A549 (cell line): ENCODE measurements at regions not wholly inside any gene's neighbourhood (a gene's known extent, or its start where the extent isn't known, plus 50 kb on each side); places are given as distances from the start of the nearest gene placed in this dataset.

Experiments
- ATAC-seq, 2 experiments: fragments of 200-7000 bp in 1 of 2; fragments of >200 bp in 1 of 2; cut with Nextera tagmentation in 1 of 2; cut with Tn5 transposase in 1 of 2; 3 replicates each; pipeline versions ENCODE4 v1.8.0 to v1.9.1; 2018 to 2020; ENCODE audit warnings: mild to moderate bottlenecking in 1 of 2, moderate library complexity in 1 of 2
- CTCF ChIA-PET: fragments of 300-600 bp; sonication (Branson Sonifier 250); formaldehyde crosslinking; extraction: SDS; loops from one replicate; lab custom pipeline; 2021; ENCODE audit warnings: antibody characterized with exemption, inconsistent platforms; lab: Yijun Ruan, JAX
- POLR2A ChIA-PET: fragments of 350-600 bp; formaldehyde crosslinking; extraction: SDS; loops from one replicate; lab custom pipeline; 2021; ENCODE audit warnings: antibody characterized with exemption, inconsistent platforms; lab: Yijun Ruan, JAX
- DNase-seq, 2 experiments: peaks; one replicate each; pipeline versions ENCODE4 v3.0.0 to v3.0.0-alpha.2; 2011 to 2016; ENCODE audit warnings: low read depth in 1 of 2, low spot score in 1 of 2
- FAIRE-seq: peaks from 2 replicates; lab custom pipeline; 2011; peaks lifted over from hg19 to GRCh38; lab: Jason Lieb, UNC
- H3K27ac ChIP-seq, 2 experiments: fragments of >200 bp; sonication (Bioruptor Twin); formaldehyde crosslinking; 3 replicates each; pipeline ENCODE4 v1.5.1; 2016 to 2017
- H3K4me1 ChIP-seq: fragments of >200 bp; sonication (Bioruptor Twin); formaldehyde crosslinking; 3 replicates; pipeline ENCODE4 v1.6.1; 2016
- H3K4me2 ChIP-seq: fragments of >200 bp; sonication (Bioruptor Twin); formaldehyde crosslinking; 3 replicates; pipeline ENCODE4 v1.6.1; 2016
- H3K4me3 ChIP-seq: fragments of >200 bp; sonication (Bioruptor Twin); formaldehyde crosslinking; 3 replicates; pipeline ENCODE4 v1.5.1; 2016
- H3K9me3 ChIP-seq: fragments of >200 bp; sonication (Bioruptor Twin); formaldehyde crosslinking; 3 replicates; pipeline ENCODE4 v1.6.1; 2016
- CHD2 ChIP-seq: fragments of 150-350 bp; IDR thresholded peaks from 2 replicates; pipeline ENCODE4 v1.6.1; 2014; ENCODE audit warnings: low read length; ENCODE audit not compliant: partially characterized antibody
- EHF ChIP-seq: fragments of 250-450 bp; sonication (Bioruptor Pico); IDR thresholded peaks from 2 replicates; pipeline ENCODE4 v1.5.0; 2020; ENCODE audit warnings: mild to moderate bottlenecking
- EHMT2 ChIP-seq: fragments of 200-600 bp; sonication (generic); IDR thresholded peaks from 2 replicates; pipeline ENCODE4 v1.6.1; 2016; ENCODE audit warnings: antibody characterized with exemption, low read depth, mild to moderate bottlenecking, moderate library complexity
- EP300 ChIP-seq, 2 experiments: fragments of >200 bp; sonication (Bioruptor Twin); formaldehyde crosslinking; IDR thresholded peaks; 2 replicates in 1 of 2; 3 replicates in 1 of 2; pipeline ENCODE4 v1.6.1; 2016 to 2017
- HEYL ChIP-seq: fragments of 250-450 bp; sonication (Bioruptor Pico); IDR thresholded peaks from 2 replicates; pipeline ENCODE4 v1.8.0; 2021; ENCODE audit warnings: mild to moderate bottlenecking, moderate library complexity
- HOXB13 ChIP-seq: fragments of 250-450 bp; sonication (Bioruptor Pico); IDR thresholded peaks from 2 replicates; pipeline ENCODE4 v1.5.0; 2020; ENCODE audit warnings: low read depth, mild to moderate bottlenecking, moderate library complexity
- HOXB5 ChIP-seq: fragments of 250-450 bp; sonication (Bioruptor Pico); IDR thresholded peaks from 2 replicates; pipeline ENCODE4 v1.5.0; 2020; ENCODE audit warnings: mild to moderate bottlenecking, moderate library complexity
- JUN ChIP-seq, 2 experiments: fragments of >200 bp; sonication (Bioruptor Twin); formaldehyde crosslinking; IDR thresholded peaks; 2 replicates in 1 of 2; 3 replicates in 1 of 2; pipeline ENCODE4 v1.6.1; 2016 to 2017
- MAZ ChIP-seq: fragments of 150-350 bp; IDR thresholded peaks from 2 replicates; pipeline ENCODE4 v1.6.1; 2014; ENCODE audit warnings: antibody characterized with exemption, low read depth, low read length, borderline replicate concordance
- MYC ChIP-seq: IDR thresholded peaks from 2 replicates; pipeline ENCODE4 v1.6.1; 2012; ENCODE audit warnings: mild to moderate bottlenecking, inconsistent platforms, low read length, improper control_type of control experiment, borderline replicate concordance
- NR3C1 ChIP-seq: fragments of >200 bp; sonication (Bioruptor Twin); formaldehyde crosslinking; IDR thresholded peaks from 3 replicates; pipeline ENCODE4 v1.6.1; 2017
- POLR2AphosphoS2 ChIP-seq: conservative IDR thresholded peaks from 2 replicates; pipeline ENCODE4 v1.6.1; 2012; ENCODE audit warnings: low read length, improper control_type of control experiment, inconsistent platforms
- RARB ChIP-seq: fragments of 250-450 bp; sonication (Bioruptor Pico); IDR thresholded peaks from 2 replicates; pipeline ENCODE4 v1.8.0; 2021; ENCODE audit warnings: mild to moderate bottlenecking, moderate library complexity
- RFX5 ChIP-seq: fragments of 450-650 bp; IDR thresholded peaks from 2 replicates; pipeline ENCODE4 v1.7.1; 2014; ENCODE audit warnings: antibody characterized with exemption, mild to moderate bottlenecking, moderate library complexity
- SMC3 ChIP-seq: fragments of >200 bp; sonication (Bioruptor Twin); formaldehyde crosslinking; IDR thresholded peaks from 3 replicates; pipeline ENCODE4 v1.6.1; 2018; ENCODE audit warnings: inconsistent platforms
- SREBF2 ChIP-seq: fragments of 450-650 bp; IDR thresholded peaks from 2 replicates; pipeline ENCODE4 v1.6.1; 2014; ENCODE audit warnings: mild to moderate bottlenecking, moderate library complexity
- TFCP2L1 ChIP-seq: fragments of 250-450 bp; sonication (Bioruptor Pico); IDR thresholded peaks from 2 replicates; pipeline ENCODE4 v1.5.0; 2021; ENCODE audit warnings: mild to moderate bottlenecking
- TP53 ChIP-seq: fragments of 250-450 bp; sonication (Bioruptor Pico); IDR thresholded peaks from 2 replicates; pipeline ENCODE4 v1.5.0; 2021; ENCODE audit warnings: mild to moderate bottlenecking, moderate library complexity
- ZFP36 ChIP-seq: fragments of 450-650 bp; IDR thresholded peaks from 2 replicates; pipeline ENCODE4 v1.6.1; 2014; ENCODE audit warnings: borderline replicate concordance; ENCODE audit not compliant: partially characterized antibody
- WGBS: methylation state at CpG from one replicate; pipeline ENCODE4 v1.1.6; 2017; ENCODE audit errors: missing lambda C conversion rate; 5-methylcytosine and 5-hydroxymethylcytosine counted together
- TF ChIP-seq, protein P1 (sequence below): fragments of 250-450 bp; sonication (Bioruptor Pico); IDR thresholded peaks from 2 replicates; pipeline ENCODE4 v1.5.0; 2020; ENCODE audit warnings: low read depth, mild to moderate bottlenecking, moderate library complexity
- TF ChIP-seq, protein P2 (sequence below): fragments of 150-350 bp; IDR thresholded peaks from 2 replicates; pipeline ENCODE4 v1.6.1; 2014; ENCODE audit warnings: low read depth, mild to moderate bottlenecking, low read length
- TF ChIP-seq, protein P3 (sequence below): fragments of >200 bp; sonication (Bioruptor Twin); formaldehyde crosslinking; IDR thresholded peaks from 3 replicates; pipeline ENCODE4 v1.5.1; 2016
- TF ChIP-seq, protein P4 (sequence below): fragments of 450-650 bp; IDR thresholded peaks from 2 replicates; pipeline ENCODE4 v1.6.1; 2014; ENCODE audit warnings: antibody characterized with exemption
- TF ChIP-seq, protein P5 (sequence below): IDR thresholded peaks from 2 replicates; pipeline ENCODE4 v1.6.1; 2012

DNA sequence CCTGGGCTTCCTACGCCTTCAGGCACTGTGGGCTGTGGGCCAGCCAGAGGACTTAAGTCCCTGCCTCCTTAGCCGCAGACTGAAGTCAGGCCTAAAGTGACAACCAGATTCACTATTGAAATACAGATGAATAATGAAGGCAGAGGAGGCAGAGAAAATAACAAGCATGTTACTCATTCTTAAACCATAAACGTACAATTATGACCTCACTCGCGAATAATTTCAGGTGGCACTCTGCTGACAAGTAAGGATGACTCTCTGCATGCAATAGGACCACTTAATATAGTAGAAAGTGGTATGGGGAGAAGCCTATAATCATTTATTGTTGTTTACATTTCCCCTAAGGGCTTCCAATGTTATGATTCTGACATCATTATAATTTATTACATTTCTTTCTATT is 409.2 kb upstream of the FGF13 start:
- Histone ChIP-seq H3K4me1 (no peaks in the 10 kb centered on the region), H3K4me2 (no peak overlapping the region), H3K27ac (no peak overlapping the region), H3K9me3 (no peaks in the 10 kb centered on the region), H3K4me3 (no peak overlapping the region)
- no peak for TF ChIP-seq RFX5
- TF ChIP-seq ZFP36: no peak
- no peak for TF ChIP-seq RARB (CRISPR knock-in tag)
- TF ChIP-seq TP53: no peak
- no peak for TF ChIP-seq MYC
- no peak for TF ChIP-seq HOXB13
- TF ChIP-seq CHD2: no peak
- TF ChIP-seq MAZ: no peak
- ATAC-seq (no peak), DNase-seq (no peak), FAIRE-seq (no peak)
- ChIA-PET POLR2A (no interaction called here), CTCF (no interaction called here)
- WGBS: 14% methylated on average over 5 of the region's 5 CpGs

DNA sequence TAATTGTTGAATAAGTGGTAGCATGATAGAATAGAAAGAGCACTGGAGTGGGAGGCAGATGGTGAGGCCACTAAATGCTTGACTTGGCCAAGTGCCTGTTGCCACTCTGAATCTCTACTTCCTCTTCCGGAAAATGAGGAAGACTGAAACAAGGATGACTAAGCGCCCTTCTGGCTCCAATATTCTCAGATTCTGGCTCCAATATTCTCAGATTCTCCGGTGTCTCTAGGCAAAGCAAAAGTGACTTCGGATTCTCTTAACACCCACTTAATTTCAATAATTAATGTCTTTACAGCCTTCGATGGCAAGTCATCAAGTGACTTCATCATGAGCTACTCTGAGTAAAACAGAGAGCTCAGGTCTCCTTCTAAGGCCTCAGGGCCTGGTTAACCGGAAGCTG is 402.2 kb upstream of the FGF13 start:
- TF ChIP-seq NR3C1 (no peak), POLR2AphosphoS2 (no peak), EHF (CRISPR knock-in tag) (no peak), JUN (IDR thresholded peaks at IDR 0.05) (no peak), RARB (CRISPR knock-in tag) (no peak), HOXB5 (CRISPR knock-in tag) (no peak), SMC3 (no peak), CHD2 (no peak), TP53 (no peak), EP300 (IDR thresholded peaks at IDR 0.05) (no peak), EHMT2 (no peak), SREBF2 (no peak)
- TF ChIP-seq, protein P1, sequence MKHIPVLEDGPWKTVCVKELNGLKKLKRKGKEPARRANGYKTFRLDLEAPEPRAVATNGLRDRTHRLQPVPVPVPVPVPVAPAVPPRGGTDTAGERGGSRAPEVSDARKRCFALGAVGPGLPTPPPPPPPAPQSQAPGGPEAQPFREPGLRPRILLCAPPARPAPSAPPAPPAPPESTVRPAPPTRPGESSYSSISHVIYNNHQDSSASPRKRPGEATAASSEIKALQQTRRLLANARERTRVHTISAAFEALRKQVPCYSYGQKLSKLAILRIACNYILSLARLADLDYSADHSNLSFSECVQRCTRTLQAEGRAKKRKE (CRISPR knock-in tag): no peak
- TF ChIP-seq, protein P2, sequence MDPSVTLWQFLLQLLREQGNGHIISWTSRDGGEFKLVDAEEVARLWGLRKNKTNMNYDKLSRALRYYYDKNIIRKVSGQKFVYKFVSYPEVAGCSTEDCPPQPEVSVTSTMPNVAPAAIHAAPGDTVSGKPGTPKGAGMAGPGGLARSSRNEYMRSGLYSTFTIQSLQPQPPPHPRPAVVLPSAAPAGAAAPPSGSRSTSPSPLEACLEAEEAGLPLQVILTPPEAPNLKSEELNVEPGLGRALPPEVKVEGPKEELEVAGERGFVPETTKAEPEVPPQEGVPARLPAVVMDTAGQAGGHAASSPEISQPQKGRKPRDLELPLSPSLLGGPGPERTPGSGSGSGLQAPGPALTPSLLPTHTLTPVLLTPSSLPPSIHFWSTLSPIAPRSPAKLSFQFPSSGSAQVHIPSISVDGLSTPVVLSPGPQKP: no peak
- TF ChIP-seq, protein P3, sequence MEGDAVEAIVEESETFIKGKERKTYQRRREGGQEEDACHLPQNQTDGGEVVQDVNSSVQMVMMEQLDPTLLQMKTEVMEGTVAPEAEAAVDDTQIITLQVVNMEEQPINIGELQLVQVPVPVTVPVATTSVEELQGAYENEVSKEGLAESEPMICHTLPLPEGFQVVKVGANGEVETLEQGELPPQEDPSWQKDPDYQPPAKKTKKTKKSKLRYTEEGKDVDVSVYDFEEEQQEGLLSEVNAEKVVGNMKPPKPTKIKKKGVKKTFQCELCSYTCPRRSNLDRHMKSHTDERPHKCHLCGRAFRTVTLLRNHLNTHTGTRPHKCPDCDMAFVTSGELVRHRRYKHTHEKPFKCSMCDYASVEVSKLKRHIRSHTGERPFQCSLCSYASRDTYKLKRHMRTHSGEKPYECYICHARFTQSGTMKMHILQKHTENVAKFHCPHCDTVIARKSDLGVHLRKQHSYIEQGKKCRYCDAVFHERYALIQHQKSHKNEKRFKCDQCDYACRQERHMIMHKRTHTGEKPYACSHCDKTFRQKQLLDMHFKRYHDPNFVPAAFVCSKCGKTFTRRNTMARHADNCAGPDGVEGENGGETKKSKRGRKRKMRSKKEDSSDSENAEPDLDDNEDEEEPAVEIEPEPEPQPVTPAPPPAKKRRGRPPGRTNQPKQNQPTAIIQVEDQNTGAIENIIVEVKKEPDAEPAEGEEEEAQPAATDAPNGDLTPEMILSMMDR: no peak
- FAIRE-seq: no peak
- ChIA-PET POLR2A (no interaction called here), CTCF (interaction anchor here (0.6 to 0.8 kb wide), 2 partner anchors 228 to 340 kb away, joined by 3 to 4 read pairs; no protein-coding TSS in a partner anchor)
- no peak overlapping the region for H3K4me3 ChIP-seq
- H3K4me2 ChIP-seq: no peak overlapping the region
- WGBS: 23% methylated on average over 6 of the region's 6 CpGs
- ATAC-seq: no peak
- no peaks in the 10 kb centered on the region for H3K4me1 ChIP-seq
- no peak overlapping the region for H3K27ac ChIP-seq
- no peak for DNase-seq
- no peaks in the 10 kb centered on the region for H3K9me3 ChIP-seq

DNA sequence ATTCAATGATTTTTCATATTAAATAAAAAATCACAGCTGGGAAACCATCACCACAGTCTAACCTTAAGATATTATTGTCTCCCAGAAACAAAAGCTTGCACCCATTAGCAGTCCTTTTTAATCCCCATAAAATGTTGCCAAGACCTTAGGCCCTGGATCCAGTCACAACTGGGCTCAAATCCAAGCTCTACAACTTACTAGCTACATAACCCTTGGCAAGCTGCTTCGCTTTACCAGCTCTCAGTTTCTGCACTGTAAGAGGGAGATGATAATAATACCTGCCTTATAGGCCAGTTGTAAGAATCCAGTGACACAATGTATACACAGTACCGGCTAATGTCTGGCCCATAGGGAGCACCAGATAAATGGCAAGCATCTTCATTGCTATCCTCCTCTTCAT is 400.9 kb upstream of the FGF13 start:
- ChIA-PET POLR2A (no interaction called here), CTCF (no interaction called here)
- no peak for DNase-seq
- WGBS: 6% methylated on average over 2 of the region's 2 CpGs
- FAIRE-seq: no peak
- no peak overlapping the region for H3K4me2 ChIP-seq
- H3K4me3 ChIP-seq: no peak overlapping the region
- no peaks in the 10 kb centered on the region for H3K4me1 ChIP-seq
- no peaks in the 10 kb centered on the region for H3K9me3 ChIP-seq
- no peak for ATAC-seq
- H3K27ac ChIP-seq: no peak overlapping the region
- TF ChIP-seq TFCP2L1 (CRISPR knock-in tag) (no peak), CHD2 (no peak), RARB (CRISPR knock-in tag) (no peak), HEYL (CRISPR knock-in tag) (no peak), EHMT2 (no peak)
- TF ChIP-seq, protein P4, sequence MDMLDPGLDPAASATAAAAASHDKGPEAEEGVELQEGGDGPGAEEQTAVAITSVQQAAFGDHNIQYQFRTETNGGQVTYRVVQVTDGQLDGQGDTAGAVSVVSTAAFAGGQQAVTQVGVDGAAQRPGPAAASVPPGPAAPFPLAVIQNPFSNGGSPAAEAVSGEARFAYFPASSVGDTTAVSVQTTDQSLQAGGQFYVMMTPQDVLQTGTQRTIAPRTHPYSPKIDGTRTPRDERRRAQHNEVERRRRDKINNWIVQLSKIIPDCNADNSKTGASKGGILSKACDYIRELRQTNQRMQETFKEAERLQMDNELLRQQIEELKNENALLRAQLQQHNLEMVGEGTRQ: no peak
- TF ChIP-seq, protein P5, sequence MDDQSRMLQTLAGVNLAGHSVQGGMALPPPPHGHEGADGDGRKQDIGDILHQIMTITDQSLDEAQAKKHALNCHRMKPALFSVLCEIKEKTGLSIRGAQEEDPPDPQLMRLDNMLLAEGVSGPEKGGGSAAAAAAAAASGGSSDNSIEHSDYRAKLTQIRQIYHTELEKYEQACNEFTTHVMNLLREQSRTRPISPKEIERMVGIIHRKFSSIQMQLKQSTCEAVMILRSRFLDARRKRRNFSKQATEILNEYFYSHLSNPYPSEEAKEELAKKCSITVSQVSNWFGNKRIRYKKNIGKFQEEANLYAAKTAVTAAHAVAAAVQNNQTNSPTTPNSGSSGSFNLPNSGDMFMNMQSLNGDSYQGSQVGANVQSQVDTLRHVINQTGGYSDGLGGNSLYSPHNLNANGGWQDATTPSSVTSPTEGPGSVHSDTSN: no peak
